ENCODE measurements at regions not wholly inside any gene's neighbourhood (a gene's known extent, or its start where the extent isn't known, plus 50 kb on each side); places are given as distances from the start of the nearest gene placed in this dataset.
A peak's percentile ranks its signal among the peaks of the same experiment; 100 is the strongest.
"Not testable (repeated sequence)": the region's sequence is repeated elsewhere in the genome, so short reads cannot be mapped to it uniquely, and the experiment has no call there.

DNA sequence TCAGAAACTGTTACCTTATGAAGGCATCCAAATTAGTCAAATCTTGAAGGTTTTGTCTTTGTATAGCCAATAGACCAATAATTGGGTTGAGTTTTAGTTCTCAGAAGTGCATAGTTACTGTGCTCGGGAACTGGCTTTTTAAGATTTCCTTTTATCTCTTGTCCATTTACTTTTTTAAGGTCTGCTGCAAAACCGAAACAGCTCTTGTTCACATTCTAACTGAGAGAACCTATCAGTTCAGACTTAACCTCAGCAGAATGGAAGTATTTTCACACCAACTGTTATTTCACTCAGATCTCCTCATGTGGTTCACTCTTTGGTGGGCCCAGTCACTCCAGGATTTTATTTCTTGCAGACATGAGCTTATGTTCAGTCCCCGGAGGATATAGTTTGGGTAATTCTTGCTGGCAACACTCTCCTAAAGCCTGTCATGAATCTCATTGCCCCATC lies 55.5 kb downstream of the TPBG start:
- no peak for DNase-seq

DNA sequence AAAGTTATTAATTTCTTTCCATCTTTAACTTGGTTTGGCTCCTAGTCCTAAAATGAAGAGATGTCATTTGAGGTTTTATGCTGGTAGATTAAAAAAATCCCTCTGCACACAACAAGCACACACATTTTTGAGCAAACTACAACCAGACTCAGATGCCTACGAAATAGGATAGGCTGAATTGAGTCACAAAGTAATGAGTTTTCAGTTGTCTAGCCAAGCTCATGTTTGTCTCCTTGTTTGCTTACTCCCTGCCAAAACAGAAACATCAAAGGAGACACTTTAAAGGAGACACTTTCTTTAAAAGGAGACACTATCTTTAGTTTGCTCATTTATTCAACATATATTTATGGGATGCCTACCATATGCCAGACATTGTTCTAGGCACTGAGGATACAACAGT lies 56.2 kb downstream of the TPBG start:
- no peak for DNase-seq

DNA sequence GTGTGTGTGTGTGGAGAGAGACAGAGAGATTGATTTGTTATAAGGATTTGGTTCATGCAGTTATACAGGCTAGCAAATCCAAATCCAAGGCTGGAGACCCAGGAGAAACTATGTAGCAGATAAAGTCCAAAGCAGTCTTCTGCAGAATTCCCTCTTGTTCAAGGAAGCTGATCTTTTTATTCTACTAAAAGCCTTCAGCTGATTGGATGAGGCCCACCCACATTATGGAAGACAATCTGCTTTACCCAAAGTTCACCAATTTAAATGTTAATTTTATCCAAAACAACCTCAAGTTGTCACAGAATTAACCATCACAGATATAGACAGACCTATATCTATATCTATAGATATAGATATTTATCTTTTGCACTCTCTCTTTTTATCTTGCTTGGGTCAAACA lies 67.0 kb downstream of the TPBG start:
- no peak for DNase-seq

DNA sequence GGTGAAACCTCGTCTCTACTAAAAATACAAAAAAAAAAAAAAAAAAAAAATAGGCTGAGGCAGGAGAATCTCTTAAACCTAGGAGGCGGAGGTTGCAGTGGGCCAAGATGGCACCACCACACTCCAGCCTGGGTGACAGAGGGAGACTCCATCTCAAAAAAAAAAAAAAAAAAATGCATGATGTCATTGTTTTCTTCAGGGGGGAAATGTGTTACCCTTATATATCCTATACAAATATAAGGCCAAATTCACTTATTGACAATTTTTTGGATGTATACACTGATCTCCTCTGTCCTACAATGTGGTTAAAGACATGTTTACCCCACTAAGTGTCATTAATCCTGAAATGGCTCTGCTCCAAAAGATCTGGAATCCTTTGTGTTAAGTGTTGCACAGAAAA lies 73.1 kb downstream of the TPBG start:
- no peak for DNase-seq

DNA sequence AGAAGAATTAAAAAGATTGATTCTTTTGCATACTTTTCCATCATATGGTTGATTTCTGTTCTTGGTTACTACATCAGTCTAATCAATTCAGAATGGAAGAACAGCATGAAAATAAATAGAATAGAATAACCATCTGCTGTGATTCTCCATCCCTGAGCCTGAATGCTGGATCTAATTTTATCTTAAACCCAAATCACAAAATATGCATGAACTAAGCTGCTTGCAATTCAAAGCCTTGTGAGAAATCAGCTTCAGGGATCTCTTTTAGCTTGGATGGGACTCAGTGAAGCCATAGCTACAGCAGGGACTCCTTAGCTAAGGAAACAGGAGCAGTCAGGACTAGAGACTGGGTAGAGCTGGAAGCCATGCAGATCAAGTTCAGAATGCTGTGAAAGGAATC lies 74.1 kb downstream of the TPBG start:
- DNase-seq = no peak

DNA sequence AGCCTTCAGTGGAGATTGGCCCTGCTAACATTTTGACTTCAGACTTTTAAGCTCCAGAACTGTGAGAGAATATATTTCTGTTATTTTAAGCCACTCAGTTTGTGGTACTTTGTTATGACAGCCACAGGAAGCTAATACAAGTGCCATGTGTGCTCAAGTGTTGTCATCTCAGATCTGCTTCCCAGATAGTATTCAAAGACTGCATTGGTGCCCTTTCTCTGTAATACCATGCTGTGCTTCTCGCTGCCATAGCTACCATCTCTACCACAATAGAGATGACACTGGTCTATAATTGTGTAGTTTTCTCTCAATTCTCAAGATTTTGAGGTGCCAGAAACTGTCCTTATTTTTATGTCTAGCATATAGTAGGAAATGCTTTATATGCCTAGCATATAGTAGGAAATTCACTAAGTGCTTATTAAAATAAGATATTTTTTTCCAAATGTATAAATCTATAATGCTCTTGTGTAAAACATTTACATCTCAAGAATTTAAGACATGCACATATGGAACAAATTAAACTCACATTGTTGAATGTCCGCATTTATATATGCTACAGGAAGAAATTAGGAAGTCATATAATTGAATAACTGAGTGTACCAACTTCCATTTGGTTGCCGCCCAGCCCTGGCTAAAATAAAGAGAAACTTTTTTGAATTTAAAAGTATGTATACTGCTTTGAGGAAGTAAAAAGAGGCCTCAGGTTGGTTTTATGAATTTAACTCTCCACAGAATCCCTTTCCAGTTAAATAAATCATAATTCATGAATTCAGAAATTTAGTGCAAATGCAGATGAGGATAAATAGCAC lies 77.6 kb downstream of the TPBG start:
- peak; percentile 23 for DNase-seq

DNA sequence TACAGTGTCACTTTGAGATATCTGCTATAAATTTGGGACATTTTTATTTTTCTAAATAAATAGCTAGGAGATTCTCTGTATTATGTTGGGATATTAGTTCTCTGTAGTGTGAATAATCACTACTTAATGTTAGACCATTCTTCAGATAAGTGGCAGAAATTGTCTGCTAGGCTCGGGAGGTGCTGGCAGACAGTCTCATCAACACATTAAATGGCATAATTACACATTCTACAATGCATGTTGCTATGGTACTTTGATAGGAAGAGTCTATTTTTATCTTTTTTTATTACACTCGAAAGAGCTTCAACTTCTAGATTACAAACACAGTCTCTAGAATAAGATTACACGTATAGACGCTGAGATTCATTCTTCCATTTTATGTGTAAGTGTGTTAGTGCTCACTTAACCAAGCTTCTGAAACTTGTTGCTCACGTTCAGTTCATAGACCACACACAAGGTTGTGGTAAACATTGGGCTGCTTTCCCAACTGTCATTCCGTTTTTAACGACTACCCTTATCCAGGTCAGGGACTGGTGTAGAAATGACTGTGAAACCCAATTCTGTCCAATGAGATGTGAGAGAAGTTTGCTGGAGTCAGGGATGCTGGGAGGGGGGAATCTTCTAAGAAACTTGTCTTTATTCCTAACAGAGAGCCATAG lies 78.6 kb downstream of the TPBG start:
- DNase-seq = no peak

DNA sequence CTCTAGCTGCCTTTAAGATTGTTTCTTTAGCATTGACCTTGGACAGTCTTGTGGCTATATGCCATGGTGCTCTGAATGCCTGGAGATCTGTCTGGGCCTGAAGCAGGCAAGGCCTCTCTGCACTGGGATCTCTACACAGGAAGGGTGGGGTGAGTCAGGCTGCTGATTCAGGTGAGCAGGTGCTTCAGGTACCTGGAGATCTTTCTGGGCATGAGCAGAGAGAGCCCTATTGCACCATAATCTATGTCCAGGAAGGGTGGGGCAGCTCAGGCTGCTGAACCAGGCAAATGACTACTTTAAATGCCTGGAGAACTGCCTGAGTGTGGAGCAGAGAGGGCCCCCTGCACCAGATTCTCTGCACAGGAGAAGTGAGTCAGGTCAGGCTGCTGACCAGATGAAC lies 94.5 kb downstream of the TPBG start:
- no peak for DNase-seq

DNA sequence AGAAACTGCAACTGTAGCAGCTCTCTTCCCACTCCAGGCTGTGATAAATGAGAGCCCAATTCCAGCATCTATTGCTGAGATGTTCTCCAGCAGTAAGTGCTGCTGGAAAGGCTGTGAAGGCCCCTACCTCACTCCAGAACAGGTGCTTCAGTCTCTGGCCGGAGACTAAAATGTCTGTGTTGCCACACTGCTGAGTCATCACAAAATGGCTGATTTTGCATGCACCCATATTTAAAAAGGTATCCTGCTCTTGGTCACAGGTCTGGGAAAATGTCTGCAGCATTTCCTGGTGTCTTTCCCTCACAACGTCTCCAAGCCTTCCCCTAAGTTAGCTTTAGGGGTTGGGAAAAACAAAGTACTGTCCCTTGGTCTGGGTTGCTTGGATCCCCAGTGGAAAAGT lies 95.1 kb downstream of the TPBG start:
- no peak for DNase-seq

DNA sequence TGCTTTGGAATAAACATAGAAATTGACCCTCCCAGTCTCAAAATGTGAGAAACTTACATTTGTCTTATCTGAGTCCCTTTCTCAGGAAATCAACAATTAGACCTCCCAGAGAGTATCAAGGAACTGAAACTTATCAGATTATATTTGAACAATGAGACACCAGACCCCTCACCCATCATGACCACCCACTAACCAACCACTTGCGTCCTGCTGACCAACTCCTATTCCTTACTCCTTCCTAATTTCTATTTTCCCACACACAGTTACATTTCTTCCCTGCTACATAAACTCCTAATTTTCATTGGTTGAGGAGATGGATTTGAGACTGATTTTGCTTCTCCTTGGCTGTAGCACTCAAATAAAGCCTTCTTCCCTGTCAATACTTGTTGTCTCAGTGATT lies 97.9 kb downstream of the TPBG start:
- DNase-seq = no peak

DNA sequence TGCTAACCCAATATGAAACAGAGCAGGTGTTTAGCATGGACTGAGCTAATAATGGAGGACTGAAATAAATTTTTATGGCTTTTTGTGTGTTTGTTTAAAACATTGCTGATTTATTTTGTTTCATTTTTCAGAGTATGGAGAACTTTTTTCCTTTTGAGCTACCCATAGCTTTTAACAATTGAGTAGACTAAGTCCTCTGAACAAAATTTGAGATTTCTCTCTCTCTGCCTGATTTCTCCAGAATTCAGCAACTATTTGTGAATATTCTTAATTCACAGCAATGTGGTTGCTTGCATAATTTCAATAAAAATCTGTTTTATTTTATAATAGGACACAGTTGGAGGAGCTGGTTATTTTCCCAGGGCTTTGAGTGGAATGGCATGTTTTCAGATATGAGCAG lies 103.7 kb downstream of the TPBG start:
- no peak for DNase-seq

DNA sequence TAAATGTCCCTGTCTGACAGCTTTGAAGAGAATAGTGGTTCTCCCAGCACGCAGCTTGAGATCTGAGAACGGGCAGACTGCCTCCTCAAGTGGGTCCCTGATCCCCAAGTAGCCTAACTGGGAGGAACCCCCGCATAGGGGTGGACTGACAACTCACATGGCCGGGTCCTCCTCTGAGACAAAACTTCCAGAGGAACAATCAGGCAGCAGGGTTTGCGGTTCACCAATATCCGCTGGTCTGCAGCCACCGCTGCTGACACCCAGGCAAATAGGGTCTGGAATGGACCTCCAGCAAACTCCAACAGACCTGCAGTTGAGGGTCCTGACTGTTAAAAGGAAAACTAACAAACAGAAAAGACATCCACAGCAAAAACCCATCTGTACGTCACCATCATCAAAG lies 106.5 kb downstream of the TPBG start:
- DNase-seq = not testable (repeated sequence)

DNA sequence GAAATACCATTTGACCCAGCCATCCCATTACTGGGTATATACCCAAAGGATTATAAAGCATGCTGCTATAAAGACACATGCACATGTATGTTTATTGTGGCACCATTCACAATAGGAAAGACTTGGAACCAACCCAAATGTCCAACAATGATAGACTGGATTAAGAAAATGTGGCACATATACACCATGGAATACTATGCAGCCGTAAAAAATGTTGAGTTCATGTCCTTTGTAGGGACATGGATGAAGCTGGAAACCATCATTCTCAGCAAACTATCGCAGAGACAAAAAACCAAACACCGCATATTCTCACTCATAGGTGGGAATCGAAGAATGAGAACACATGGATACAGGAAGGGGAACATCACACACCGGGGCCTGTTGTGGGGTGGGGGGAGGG lies 111.5 kb downstream of the TPBG start:
- not testable (repeated sequence) for DNase-seq

DNA sequence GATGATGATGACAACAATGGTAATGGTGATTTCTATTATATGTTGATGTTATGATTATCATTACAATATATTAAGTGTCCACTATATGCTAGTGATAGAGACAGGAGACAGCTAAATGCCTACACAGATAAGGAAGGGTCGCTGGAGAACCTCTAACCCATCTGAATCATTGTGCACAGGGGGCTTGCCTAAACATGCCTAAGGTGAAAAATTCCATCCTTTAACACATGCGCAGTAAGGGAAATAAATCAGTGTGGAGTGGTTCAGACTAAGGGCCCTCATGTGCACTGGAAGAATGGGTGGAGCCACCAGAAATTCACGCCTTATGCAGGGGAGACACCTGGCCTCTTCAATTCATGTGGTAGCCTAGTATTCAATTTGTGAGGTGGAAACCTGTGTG lies 120.4 kb downstream of the TPBG start:
- DNase-seq = no peak

DNA sequence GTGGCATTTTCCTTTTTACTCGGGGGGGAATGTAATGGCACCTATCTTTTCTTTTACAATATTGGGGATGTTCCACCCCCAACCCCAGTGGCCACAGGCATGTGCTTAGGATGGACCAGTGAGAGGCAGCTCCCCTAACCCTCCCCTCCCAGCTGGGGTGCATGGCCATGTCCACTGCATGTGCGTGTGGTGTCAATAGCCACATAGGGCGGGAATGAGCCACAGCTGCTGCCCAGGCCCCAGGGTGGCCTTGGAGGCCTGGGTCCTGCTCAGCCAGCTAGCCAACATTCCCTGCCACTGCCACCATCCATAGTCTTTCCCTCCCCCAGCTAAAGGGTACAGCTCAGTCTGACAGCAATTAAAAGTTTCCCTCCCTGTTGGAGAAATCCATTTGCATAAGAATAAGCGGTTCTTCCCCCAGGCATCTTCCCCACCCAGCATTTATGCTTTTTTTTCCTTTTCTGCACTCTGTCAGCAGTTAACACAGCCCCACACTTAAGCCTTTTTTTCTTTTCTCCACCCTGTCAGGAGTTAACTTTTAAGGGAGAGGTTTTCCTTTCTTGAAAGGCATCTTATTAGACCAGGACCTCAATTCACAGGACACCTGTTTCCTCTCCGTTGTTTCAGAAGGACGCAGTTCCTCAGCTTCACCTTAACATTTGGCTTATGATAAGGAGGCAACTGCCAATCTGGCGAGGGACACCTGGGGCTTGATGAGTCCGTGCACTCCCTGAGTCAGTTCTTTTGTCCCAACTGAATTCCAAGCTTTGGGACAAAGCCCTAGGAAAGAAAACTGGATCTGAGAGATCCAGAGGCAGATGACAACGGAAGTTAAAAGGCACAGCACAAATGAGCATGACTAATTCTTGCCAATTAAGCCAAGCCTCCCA lies 121.4 kb downstream of the TPBG start:
- no peak for DNase-seq

DNA sequence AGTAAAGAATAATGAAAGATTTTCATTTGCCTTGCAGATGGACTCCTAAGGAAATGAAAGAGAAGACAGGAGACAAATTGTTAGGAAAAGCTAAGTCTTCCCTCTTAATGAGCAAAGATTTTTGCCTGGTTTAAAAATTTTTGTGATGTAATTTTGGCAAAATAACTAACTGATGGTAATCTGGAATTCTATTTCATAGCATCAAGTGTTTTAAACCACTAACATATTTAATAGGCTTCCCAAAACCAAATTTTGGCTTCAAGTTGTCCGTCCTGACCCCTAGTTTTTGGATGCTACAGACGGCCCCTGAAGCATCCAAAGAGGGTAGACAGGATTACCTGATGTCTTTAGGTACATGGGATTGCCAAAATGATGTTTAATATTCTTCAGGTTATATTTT lies 124.3 kb downstream of the TPBG start:
- no peak for DNase-seq

DNA sequence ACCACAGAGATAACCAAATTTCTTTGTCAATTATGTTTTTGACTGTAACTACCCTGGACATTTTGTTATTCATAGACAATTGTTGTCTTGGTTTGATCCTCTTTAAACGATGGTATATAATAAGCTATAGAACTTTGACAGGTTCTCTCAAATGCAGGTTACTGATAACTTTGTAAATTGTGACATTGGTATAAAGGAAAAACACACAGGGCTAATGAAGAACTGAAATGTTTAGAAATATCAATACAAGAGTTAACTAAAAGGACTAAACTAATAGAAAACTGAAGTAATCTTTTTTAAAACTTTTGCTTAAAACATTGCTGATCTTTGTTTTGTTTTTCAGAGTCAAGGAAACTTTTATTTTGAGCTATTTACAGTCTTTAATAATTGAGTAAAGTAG lies 124.8 kb downstream of the TPBG start:
- DNase-seq = no peak

DNA sequence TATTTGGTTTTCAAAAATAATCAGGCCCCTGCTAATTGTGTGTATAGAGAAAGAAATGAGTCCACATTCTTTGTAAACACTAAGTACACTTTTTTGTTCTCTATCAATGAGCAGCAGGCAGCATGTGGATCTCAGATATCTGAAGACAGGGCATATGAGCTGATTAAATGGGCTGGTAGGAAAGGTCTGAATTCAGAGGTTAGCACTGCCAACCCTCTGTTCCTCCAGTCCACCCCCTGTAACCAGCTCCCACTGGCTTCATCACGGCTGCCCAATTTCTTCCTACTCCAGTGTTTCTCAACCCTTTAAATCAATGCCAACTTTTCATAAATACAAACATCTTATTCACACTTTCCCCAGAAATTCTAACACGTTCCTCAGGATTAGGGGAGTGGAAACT lies 128.5 kb downstream of the TPBG start:
- DNase-seq = no peak

DNA sequence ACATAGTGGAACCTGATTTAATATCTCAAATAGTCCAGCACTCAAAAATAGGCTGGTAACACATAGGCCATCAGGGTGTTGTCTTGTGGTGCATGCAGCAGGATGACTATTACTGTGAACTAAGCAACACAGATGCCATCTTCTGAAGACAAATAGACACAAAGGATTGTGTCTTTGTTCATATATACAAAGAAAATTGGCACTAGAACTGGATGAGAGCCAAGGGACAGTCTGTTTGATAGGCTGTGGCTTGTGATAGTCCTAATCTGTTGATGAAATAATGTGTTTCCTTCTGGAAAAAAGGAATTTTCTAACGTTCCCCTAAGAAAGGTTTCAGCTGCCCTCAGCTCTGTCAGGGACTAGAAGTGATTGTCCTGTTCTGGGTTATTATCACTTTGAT lies 129.8 kb downstream of the TPBG start:
- DNase-seq = no peak

DNA sequence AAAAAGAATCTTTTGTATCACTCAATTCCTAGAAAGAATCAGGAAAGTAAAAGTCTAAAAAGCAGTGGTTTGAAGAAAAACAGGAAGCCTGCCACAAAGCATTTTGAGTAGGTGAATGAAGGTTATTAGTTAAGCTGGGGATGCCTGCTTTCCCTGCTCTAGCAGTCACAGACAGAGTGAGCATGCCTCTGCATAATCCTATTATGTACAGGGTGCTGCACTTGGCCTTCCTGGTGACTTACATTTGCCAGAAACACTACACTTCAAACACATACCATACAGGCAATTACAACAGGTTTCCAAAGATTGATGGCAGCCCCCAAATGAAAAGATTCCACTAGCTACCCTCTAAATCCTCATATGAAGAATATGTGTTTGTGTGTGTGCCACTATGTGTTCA lies 130.8 kb downstream of the TPBG start:
- no peak for DNase-seq

DNA sequence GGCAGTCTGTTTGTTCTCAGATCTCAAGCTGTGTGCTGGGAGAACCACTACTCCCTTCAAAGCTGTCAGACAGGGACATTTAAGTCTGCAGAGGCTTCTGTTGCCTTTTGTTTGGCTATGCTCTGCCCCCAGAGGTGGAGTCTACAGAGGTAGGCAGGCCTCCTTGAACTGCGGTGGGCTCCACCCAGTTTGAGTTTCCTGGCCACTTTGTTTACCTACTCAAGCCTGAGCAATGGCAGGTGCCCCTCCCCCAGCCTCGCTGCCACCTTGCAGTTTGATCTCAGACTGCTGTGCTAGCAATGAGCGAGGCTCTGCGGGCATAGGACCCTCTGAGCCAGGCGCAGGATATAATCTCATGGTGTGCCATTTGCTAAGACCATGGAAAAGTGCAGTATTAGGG lies 138.3 kb downstream of the TPBG start:
- DNase-seq = not testable (repeated sequence)

DNA sequence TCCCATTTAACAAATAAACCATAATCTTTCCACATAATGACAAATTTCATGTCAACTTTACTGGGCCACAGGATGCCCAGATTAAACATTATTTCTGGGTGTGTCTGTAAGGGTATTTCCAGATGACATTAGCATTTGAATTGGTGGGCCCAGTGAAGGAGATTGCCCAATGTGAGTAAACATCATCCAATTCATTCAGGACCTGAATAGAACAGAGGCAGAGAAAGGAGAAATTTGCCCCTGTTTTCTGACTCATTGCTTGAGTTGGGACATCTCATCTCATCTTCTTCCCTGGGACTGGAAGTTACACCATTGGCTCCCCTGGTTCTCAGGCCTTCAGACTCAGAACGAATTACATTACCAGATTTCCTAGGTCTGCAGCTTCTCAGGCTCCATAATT lies 142.9 kb downstream of the TPBG start:
- DNase-seq = no peak

DNA sequence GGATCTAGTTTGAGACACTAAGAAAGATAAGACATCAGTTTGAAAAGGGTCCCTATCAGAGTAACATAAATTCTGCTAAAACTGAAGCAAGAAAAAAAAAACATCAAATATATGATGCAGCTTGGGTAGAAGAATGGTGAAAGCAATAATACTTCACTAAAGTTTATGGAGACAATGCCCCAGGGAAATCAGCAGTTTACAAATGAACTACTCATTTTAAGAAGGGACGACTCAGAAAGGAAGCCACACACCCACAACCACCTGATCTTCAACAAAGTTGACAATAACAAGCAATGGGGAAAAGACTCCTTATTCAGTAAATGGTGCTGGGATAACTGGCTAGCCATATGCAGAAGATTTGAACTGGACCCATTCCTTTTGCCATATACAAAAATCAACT lies 143.5 kb downstream of the TPBG start:
- DNase-seq = no peak

DNA sequence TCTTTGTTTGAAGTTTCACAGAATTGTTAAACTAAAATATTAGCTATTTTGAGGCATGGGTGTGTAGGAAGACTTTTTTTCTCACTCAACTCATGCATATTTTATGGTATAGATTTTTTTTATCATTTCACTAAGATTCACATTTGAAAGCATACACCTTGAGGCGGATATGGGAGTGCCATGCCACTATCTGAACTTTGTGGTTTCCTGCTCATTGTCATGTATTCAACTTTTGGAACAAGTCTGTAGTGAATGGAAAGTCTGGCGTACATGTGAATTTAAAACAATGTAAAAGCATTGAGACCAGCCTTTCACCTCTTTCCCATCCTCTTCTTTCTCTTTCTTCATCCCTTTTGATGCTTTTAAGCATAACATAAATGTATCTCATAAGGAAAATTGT lies 147.9 kb downstream of the TPBG start:
- no peak for DNase-seq

Data from fibroblast of skin of right biceps (primary cell).